RWPE1 (cell line): ENCODE measurements at regions not wholly inside any gene's neighbourhood (a gene's known extent, or its start where the extent isn't known, plus 50 kb on each side); places are given as distances from the start of the nearest gene placed in this dataset.

ENCODE experiments used
- CTCF ChIA-PET: fragments of 350-600 bp; sonication (Branson Sonifier 250); formaldehyde crosslinking; extraction: SDS; loops from one replicate; lab custom pipeline; 2021; lab: Yijun Ruan, JAX
- POLR2A ChIA-PET: fragments of 400-600 bp; formaldehyde crosslinking; extraction: SDS; loops from one replicate; lab custom pipeline; 2020; ENCODE audit warnings: antibody characterized with exemption; ENCODE audit not compliant: low non-redundant PET; lab: Yijun Ruan, JAX
- DNase-seq: peaks from one replicate; pipeline ENCODE4 v3.0.0; 2012; ENCODE audit warnings: low spot score
- H3K27ac ChIP-seq: fragments of 450-650 bp; 2 replicates; pipeline ENCODE4 v1.5.1; 2017
- TF ChIP-seq, protein P1 (sequence below): fragments of 450-650 bp; conservative IDR thresholded peaks from 2 replicates; pipeline ENCODE4 v1.5.1; 2017; ENCODE audit warnings: low read depth, mild to moderate bottlenecking

DNA sequence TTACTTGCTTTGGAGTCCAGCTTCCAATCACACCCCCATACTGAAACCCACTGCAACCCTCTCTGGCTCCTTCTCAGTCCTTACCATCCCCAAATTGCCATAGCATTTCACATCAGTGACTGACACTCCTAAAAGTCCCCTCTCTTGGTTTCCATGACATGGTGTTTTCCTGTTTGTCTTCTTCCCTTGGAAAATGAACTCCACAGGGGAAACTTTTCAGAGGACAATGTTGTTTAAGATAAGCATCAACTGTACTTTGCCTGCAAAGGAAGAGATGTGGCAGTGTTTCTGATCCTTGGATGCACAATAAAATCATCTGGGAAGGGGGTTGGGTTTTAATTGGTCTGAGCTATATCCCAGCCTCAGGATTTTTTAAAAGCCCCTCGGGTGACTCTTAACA, 214.9 kb downstream of the HACE1 start:
- no peak overlapping the region for H3K27ac ChIP-seq
- DNase-seq = no peak
- CTCF ChIA-PET = no interaction called here
- TF ChIP-seq, protein P1, sequence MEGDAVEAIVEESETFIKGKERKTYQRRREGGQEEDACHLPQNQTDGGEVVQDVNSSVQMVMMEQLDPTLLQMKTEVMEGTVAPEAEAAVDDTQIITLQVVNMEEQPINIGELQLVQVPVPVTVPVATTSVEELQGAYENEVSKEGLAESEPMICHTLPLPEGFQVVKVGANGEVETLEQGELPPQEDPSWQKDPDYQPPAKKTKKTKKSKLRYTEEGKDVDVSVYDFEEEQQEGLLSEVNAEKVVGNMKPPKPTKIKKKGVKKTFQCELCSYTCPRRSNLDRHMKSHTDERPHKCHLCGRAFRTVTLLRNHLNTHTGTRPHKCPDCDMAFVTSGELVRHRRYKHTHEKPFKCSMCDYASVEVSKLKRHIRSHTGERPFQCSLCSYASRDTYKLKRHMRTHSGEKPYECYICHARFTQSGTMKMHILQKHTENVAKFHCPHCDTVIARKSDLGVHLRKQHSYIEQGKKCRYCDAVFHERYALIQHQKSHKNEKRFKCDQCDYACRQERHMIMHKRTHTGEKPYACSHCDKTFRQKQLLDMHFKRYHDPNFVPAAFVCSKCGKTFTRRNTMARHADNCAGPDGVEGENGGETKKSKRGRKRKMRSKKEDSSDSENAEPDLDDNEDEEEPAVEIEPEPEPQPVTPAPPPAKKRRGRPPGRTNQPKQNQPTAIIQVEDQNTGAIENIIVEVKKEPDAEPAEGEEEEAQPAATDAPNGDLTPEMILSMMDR = no peak
- POLR2A ChIA-PET = no interaction called here

GRCh38 chr6:104642871-104643270, 216.8 kb downstream of the HACE1 start:
- H3K27ac ChIP-seq = no peak overlapping the region
- POLR2A ChIA-PET = no interaction called here
- CTCF ChIA-PET = no interaction called here
- TF ChIP-seq, protein P1 = no peak
- DNase-seq = no peak

DNA sequence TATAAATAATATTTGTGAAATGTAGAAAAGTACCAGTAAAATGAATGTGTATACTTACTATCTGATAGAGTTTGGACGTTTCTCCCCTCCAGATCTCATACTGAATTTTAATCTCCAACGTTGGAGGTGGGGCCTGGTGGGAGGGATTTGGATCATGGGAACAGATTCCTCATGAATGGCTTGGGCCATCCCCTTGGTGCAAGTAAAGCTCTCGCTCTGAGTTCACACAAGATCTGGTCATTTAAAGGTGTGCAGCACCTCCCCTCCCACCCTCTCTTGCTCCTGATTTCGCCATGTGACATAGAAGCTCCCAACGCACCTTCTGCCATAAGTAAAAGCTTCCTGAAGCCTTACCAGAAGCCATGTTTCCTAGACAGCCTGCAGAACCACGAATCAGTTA, 219.0 kb downstream of the HACE1 start:
- POLR2A ChIA-PET = no interaction called here
- TF ChIP-seq, protein P1 = no peak
- H3K27ac ChIP-seq = no peak overlapping the region
- no peak for DNase-seq
- CTCF ChIA-PET = interaction anchor here (0.8 kb wide), 1 partner anchor 17 kb away, joined by 4 read pairs; no protein-coding TSS in a partner anchor

DNA sequence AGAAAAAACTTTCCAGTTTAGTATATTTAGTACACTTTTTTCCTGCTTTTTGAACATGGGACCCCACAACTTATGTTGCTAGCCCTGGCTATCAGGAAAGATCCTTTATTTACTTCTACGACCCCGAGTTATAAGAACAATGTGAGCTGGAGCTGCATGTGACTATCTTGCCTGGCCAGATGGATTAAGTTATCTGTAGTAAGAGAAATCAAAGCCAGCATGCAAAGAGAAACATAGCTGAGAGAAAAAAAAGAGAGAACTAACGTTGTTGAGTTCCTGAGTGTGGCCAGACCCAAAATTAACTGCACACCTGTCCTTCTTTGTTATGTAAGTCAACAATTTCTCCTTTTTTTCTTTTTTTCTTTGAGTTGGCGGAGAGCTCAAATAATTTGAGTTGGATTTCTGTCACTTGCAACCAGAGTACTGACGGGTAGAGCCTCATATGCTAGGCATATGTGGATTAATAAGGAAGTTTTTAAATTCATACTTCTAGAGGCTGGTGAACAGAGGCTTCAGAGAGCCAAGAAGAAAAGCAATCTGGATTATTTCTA, 219.5 kb downstream of the HACE1 start:
- no peak overlapping the region for H3K27ac ChIP-seq
- no peak for DNase-seq
- CTCF ChIA-PET = interaction anchor here (0.8 kb wide), 2 partner anchors 17 to 68 kb away, joined by 4 read pairs; no protein-coding TSS in a partner anchor
- POLR2A ChIA-PET = no interaction called here
- TF ChIP-seq, protein P1 = no peak

- H3K27ac ChIP-seq = no peak overlapping the region
- POLR2A ChIA-PET = no interaction called here
- DNase-seq = no peak
- CTCF ChIA-PET = interaction anchor here (0.8 kb wide), 2 partner anchors 16 to 68 kb away, joined by 4 read pairs; no protein-coding TSS in a partner anchor
- TF ChIP-seq, protein P1 = no peak
These were observed 220.1 kb downstream of the HACE1 start for GRCh38 chr6:104639668-104640067.

DNA sequence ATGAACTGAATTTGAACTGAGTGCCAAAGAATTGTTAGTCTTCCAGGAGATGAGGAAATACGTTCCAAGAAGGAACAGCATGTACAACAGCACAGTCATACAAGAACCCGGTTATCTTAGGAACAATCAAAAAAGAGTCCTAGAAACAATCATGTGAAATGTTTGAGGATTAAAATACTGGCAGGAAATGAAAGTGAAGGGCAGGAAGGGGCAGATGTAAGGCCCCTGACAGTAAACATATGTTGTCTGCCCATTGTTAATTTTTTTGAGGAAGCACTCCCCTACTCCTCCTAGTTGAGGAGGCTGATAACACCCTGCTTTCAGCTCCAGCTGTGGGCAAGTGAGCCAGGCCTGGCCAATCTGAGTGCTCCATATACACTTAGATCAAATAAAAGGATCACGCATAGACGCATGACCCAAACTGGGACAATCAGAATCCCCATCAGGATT, 220.9 kb downstream of the HACE1 start:
- DNase-seq = no peak
- POLR2A ChIA-PET = no interaction called here
- CTCF ChIA-PET = no interaction called here
- H3K27ac ChIP-seq = no peak overlapping the region
- TF ChIP-seq, protein P1 = no peak
